ENCODE measurements at regions not wholly inside any gene's neighbourhood (a gene's known extent, or its start where the extent isn't known, plus 50 kb on each side); places are given as distances from the start of the nearest gene placed in this dataset.

DNA sequence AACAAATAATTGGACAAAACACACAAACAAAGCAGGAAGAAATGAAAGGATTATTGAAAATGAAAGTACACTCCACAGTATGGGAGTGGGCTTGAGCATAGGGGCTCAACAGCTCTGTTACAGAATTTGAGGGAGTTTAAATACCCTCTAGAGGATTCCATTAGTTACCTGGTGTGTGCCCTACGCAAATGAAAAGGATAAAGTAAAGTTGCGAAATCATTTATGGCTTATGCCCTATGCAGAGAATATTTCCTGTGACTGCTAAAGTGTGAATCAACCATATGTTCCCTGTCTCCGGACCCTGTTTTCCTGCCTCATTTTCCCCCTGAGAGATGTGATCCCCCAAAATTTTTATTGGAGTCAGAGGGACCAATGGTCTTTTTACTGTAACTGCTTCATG, 634.6 kb upstream of the CNTNAP2 start:
- TF ChIP-seq, protein P1, sequence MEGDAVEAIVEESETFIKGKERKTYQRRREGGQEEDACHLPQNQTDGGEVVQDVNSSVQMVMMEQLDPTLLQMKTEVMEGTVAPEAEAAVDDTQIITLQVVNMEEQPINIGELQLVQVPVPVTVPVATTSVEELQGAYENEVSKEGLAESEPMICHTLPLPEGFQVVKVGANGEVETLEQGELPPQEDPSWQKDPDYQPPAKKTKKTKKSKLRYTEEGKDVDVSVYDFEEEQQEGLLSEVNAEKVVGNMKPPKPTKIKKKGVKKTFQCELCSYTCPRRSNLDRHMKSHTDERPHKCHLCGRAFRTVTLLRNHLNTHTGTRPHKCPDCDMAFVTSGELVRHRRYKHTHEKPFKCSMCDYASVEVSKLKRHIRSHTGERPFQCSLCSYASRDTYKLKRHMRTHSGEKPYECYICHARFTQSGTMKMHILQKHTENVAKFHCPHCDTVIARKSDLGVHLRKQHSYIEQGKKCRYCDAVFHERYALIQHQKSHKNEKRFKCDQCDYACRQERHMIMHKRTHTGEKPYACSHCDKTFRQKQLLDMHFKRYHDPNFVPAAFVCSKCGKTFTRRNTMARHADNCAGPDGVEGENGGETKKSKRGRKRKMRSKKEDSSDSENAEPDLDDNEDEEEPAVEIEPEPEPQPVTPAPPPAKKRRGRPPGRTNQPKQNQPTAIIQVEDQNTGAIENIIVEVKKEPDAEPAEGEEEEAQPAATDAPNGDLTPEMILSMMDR (IDR thresholded peaks at IDR 0.05), result no peak
- no peak for TF ChIP-seq POLR2A (IDR thresholded peaks at IDR 0.05)
